ENCODE measurements at regions not wholly inside any gene's neighbourhood (a gene's known extent, or its start where the extent isn't known, plus 50 kb on each side); places are given as distances from the start of the nearest gene placed in this dataset.

- no peaks in the 10 kb centered on the region for H3K27me3 Mint-ChIP-seq
- H3K4me1 Mint-ChIP-seq = no peaks in the 10 kb centered on the region
- no peaks in the 10 kb centered on the region for H3K36me3 Mint-ChIP-seq
- H3K9me3 Mint-ChIP-seq = no peaks in the 10 kb centered on the region
- H3K27ac Mint-ChIP-seq = no peak overlapping the region
- DNase-seq = no peak
- H3K4me3 Mint-ChIP-seq = no peak overlapping the region
Observed at GRCh38 chrX:22424919-22425318, 152.2 kb downstream of the CBLL2 start.

- H3K4me1 Mint-ChIP-seq = no peaks in the 10 kb centered on the region
- no peak overlapping the region for H3K4me3 Mint-ChIP-seq
- H3K36me3 Mint-ChIP-seq = no peaks in the 10 kb centered on the region
- no peaks in the 10 kb centered on the region for H3K27me3 Mint-ChIP-seq
- no peak for DNase-seq
- H3K9me3 Mint-ChIP-seq = no peaks in the 10 kb centered on the region
- no peak overlapping the region for H3K27ac Mint-ChIP-seq
Observed at GRCh38 chrX:22429704-22430103, 157.0 kb downstream of the CBLL2 start.

- Mint-ChIP-seq H3K9me3 (no peaks in the 10 kb centered on the region), H3K4me3 (no peak overlapping the region), H3K27ac (no peak overlapping the region), H3K27me3 (no peaks in the 10 kb centered on the region), H3K36me3 (no peaks in the 10 kb centered on the region), H3K4me1 (no peaks in the 10 kb centered on the region)
- no peak for DNase-seq
Observed at GRCh38 chrX:22430701-22431100, 158.0 kb downstream of the CBLL2 start.

DNA sequence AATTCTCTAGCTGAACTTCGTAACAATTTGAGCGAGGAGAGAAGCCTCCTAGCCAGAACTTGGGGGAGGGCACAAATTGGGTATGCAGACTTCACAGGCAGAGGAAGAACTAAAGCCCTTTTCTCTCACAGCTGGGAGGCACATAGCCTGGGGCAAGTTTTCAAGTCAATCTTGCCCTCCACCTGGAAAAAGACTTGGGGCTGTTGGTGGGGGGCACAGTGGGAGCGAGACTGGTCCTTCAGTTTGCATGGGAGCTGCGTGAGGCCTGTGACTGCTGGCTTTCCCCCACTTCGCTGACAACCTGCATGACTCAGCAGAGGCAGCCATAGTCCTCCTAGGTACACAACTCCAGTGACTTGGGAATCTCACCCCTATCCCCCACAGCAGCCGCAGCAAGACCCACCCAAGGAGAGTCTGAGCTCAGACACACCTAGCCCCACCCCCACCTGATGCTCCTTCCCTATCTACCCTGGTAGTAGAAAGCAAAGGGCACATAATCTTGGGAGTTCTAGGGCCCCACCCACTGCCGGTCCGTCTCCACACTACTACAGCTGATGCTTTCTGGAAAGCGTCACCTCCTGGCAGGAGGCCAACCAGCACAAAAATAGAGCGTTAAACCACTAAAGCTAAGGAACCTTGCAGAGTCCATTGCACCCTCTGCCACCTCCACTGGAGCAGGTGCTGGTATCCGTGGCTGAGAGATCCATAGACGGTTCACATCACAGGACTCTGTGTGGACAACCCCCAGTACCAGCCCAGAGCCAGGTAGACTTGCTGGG is 160.8 kb downstream of the CBLL2 start:
- no peaks in the 10 kb centered on the region for H3K4me1 Mint-ChIP-seq
- H3K4me3 Mint-ChIP-seq = no peak overlapping the region
- no peaks in the 10 kb centered on the region for H3K9me3 Mint-ChIP-seq
- no peak overlapping the region for H3K27ac Mint-ChIP-seq
- H3K27me3 Mint-ChIP-seq = no peaks in the 10 kb centered on the region
- no peak for DNase-seq
- no peaks in the 10 kb centered on the region for H3K36me3 Mint-ChIP-seq

GRCh38 chrX:22445880-22446279 is 173.2 kb downstream of the CBLL2 start:
- Mint-ChIP-seq H3K9me3 (no peaks in the 10 kb centered on the region), H3K4me3 (no peak overlapping the region), H3K27me3 (no peaks in the 10 kb centered on the region), H3K4me1 (no peaks in the 10 kb centered on the region), H3K36me3 (no peaks in the 10 kb centered on the region), H3K27ac (no peak overlapping the region)
- DNase-seq = no peak

- H3K4me1 Mint-ChIP-seq = no peaks in the 10 kb centered on the region
- no peak overlapping the region for H3K27ac Mint-ChIP-seq
- no peak for DNase-seq
- H3K36me3 Mint-ChIP-seq = no peaks in the 10 kb centered on the region
- no peak overlapping the region for H3K4me3 Mint-ChIP-seq
- H3K27me3 Mint-ChIP-seq = no peaks in the 10 kb centered on the region
- H3K9me3 Mint-ChIP-seq = peaks cover 1% of the 10 kb centered on the region
Observed at GRCh38 chrX:22462959-22463358, 190.2 kb downstream of the CBLL2 start.

- H3K4me1 Mint-ChIP-seq = no peaks in the 10 kb centered on the region
- no peaks in the 10 kb centered on the region for H3K36me3 Mint-ChIP-seq
- no peak overlapping the region for H3K4me3 Mint-ChIP-seq
- no peak overlapping the region for H3K27ac Mint-ChIP-seq
- H3K27me3 Mint-ChIP-seq = no peaks in the 10 kb centered on the region
- no peak for DNase-seq
- peaks cover 1% of the 10 kb centered on the region for H3K9me3 Mint-ChIP-seq
Observed at GRCh38 chrX:22467571-22467970, 194.9 kb downstream of the CBLL2 start.

DNA sequence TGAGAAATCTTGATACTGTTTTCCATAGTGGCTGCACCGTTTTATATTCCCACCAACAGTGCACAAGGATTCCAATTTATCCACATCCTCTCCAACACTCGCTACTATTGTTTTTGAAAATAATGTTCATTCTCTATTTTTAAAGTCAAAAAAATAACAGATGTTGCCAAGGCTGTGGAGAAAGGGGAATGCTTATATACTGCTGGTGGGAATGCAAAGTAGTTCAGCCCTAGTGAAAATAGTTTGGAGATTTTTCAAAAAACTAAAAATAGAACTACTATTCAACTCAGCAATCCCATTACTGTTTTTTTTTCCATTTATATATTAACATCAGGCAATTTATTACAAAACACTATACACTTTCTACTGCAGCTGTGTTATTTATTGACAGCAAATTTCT is 208.7 kb downstream of the CBLL2 start:
- no peak for DNase-seq

GRCh38 chrX:22486296-22486695 is 213.6 kb downstream of the CBLL2 start:
- DNase-seq = no peak
- no peak overlapping the region for H3K27ac Mint-ChIP-seq
- H3K4me3 Mint-ChIP-seq = no peak overlapping the region
- H3K9me3 Mint-ChIP-seq = no peaks in the 10 kb centered on the region
- no peaks in the 10 kb centered on the region for H3K4me1 Mint-ChIP-seq
- no peaks in the 10 kb centered on the region for H3K27me3 Mint-ChIP-seq
- no peaks in the 10 kb centered on the region for H3K36me3 Mint-ChIP-seq

More for the DNA sequence above, 208.7 kb downstream of the CBLL2 start:
- no peaks in the 10 kb centered on the region for H3K9me3 Mint-ChIP-seq
- H3K4me3 Mint-ChIP-seq = no peak overlapping the region
- no peak overlapping the region for H3K27ac Mint-ChIP-seq
- H3K36me3 Mint-ChIP-seq = no peaks in the 10 kb centered on the region
- H3K4me1 Mint-ChIP-seq = no peaks in the 10 kb centered on the region
- no peaks in the 10 kb centered on the region for H3K27me3 Mint-ChIP-seq

- Mint-ChIP-seq H3K4me1 (no peaks in the 10 kb centered on the region), H3K27ac (no peak overlapping the region), H3K9me3 (no peaks in the 10 kb centered on the region), H3K27me3 (no peaks in the 10 kb centered on the region), H3K36me3 (no peaks in the 10 kb centered on the region), H3K4me3 (no peak overlapping the region)
- DNase-seq = no peak
Observed at GRCh38 chrX:22516893-22517292, 244.2 kb downstream of the CBLL2 start.

DNA sequence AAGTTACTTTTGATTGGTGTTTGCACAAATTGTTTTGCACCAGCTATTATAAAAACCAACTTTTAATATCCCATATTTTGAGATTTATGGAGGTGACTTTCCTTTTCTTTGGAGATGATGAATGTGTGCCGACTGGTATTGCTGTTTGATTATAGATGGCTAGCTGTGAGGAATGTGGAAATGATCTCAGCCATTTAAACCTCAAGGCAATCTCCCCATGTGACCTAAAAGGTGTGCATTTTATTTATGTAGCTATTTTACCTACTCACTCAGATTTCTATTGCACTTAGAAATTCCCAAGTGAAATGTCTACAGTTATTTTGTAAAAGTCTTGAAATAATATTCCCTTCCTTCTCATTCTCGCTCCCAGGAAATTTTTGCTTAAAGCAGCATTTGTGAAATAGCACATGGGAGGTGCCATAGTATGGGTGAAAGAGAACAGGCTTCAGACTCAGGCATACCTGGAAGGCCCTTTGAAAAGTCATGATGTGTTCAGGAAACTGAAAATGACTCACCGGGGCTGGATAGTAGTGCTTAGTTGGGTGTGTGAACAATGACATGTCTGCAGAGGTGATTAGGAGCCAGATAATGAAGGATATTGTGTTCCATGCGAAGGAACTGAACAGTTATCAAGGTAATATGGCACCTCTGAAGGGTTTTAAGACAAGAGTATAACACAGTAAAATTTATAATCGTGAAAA is 247.6 kb downstream of the CBLL2 start:
- H3K36me3 Mint-ChIP-seq = no peaks in the 10 kb centered on the region
- no peaks in the 10 kb centered on the region for H3K4me1 Mint-ChIP-seq

DNA sequence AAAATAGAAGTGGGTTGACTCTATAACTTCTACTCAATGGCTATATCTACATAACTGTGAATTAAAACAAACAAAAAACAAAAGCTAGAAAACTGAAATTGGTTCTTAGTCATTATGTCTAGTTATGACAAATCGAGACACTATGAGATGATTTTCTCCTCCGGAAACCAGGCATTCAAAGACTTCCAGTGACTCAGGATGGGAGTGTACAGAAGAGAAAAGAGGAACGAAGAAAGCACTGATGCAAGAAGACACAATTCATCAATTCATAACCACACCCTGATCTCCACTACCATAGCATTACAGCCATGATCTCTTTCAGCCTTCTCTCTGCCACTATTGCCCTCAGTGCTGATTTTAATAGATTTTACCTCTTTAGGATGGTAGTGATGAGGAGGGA is 253.6 kb downstream of the CBLL2 start:
- no peaks in the 10 kb centered on the region for H3K9me3 Mint-ChIP-seq
- no peaks in the 10 kb centered on the region for H3K4me1 Mint-ChIP-seq
- H3K27me3 Mint-ChIP-seq = no peaks in the 10 kb centered on the region
- H3K27ac Mint-ChIP-seq = no peak overlapping the region
- DNase-seq = no peak
- H3K4me3 Mint-ChIP-seq = no peak overlapping the region
- H3K36me3 Mint-ChIP-seq = no peaks in the 10 kb centered on the region

More for the DNA sequence above, 247.6 kb downstream of the CBLL2 start:
- Mint-ChIP-seq H3K27me3 (no peaks in the 10 kb centered on the region), H3K4me3 (no peak overlapping the region), H3K9me3 (no peaks in the 10 kb centered on the region), H3K27ac (no peak overlapping the region)
- DNase-seq = no peak

DNA sequence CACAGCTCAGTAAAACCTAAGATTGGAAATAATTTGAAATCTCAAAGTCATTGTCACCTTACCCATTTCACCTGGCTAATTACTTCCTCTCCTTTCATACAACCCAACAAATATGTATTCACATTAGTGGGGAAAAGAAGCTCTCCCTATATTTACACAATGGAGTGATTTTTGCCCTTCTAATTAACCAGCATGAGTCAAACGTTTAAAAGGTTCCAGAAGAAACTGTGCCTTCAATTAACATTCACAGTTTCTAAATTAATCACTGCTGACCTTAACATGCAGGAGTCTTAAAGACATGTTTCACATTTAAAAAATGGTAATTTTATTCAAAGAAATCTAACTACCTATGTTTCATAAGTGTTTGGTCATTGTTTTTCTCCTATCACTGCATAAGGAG is 254.6 kb downstream of the CBLL2 start:
- no peak for DNase-seq
- no peaks in the 10 kb centered on the region for H3K27me3 Mint-ChIP-seq
- H3K4me1 Mint-ChIP-seq = no peaks in the 10 kb centered on the region
- no peak overlapping the region for H3K27ac Mint-ChIP-seq
- no peak overlapping the region for H3K4me3 Mint-ChIP-seq
- H3K9me3 Mint-ChIP-seq = no peaks in the 10 kb centered on the region
- H3K36me3 Mint-ChIP-seq = no peaks in the 10 kb centered on the region

- Mint-ChIP-seq H3K4me3 (no peak overlapping the region), H3K27me3 (no peaks in the 10 kb centered on the region), H3K4me1 (no peaks in the 10 kb centered on the region), H3K27ac (no peak overlapping the region), H3K9me3 (no peaks in the 10 kb centered on the region), H3K36me3 (no peaks in the 10 kb centered on the region)
- no peak for DNase-seq
Observed at GRCh38 chrX:22533898-22534297, 261.2 kb downstream of the CBLL2 start.

GRCh38 chrX:22534643-22535042 is 261.9 kb downstream of the CBLL2 start:
- Mint-ChIP-seq H3K27ac (no peak overlapping the region), H3K27me3 (no peaks in the 10 kb centered on the region), H3K4me1 (no peaks in the 10 kb centered on the region), H3K4me3 (no peak overlapping the region), H3K36me3 (no peaks in the 10 kb centered on the region), H3K9me3 (no peaks in the 10 kb centered on the region)
- DNase-seq = no peak

- no peaks in the 10 kb centered on the region for H3K27me3 Mint-ChIP-seq
- peaks cover 2% of the 10 kb centered on the region for H3K9me3 Mint-ChIP-seq
- no peak for DNase-seq
- no peak overlapping the region for H3K4me3 Mint-ChIP-seq
- H3K36me3 Mint-ChIP-seq = no peaks in the 10 kb centered on the region
- no peak overlapping the region for H3K27ac Mint-ChIP-seq
- no peaks in the 10 kb centered on the region for H3K4me1 Mint-ChIP-seq
Observed at GRCh38 chrX:22536746-22537304, 264.1 kb downstream of the CBLL2 start.

Data from activated naive CD8-positive, alpha-beta T cell treated with anti-CD3 and anti-CD28 coated beads for 36 hours (primary cell).